ENCODE measurements at regions not wholly inside any gene's neighbourhood (a gene's known extent, or its start where the extent isn't known, plus 50 kb on each side); places are given as distances from the start of the nearest gene placed in this dataset.

DNA sequence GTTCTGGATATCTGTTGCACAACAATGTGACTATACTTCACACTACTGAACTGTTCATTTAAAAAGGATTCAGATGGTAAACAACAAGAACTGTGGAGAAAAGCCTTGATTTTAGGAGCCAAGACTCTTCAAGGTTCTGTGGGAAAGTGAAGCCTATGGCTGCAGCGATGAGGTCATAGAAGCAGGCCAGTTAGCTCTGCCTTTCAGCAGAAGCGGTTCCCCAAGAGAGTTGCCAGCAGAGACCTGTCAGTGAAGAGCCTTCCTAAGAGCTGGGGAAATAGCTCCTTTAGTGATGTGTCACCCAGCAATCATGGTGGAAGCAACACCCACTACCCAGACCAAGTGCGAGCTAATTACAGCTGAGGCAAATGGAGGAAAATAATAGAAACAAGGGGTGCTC, 346.5 kb upstream of the ETAA1 start:
- DNase-seq (ENCODE audit: low spot score) = no peak
- intact Hi-C loops (cut with DNase I) = no loop called here

DNA sequence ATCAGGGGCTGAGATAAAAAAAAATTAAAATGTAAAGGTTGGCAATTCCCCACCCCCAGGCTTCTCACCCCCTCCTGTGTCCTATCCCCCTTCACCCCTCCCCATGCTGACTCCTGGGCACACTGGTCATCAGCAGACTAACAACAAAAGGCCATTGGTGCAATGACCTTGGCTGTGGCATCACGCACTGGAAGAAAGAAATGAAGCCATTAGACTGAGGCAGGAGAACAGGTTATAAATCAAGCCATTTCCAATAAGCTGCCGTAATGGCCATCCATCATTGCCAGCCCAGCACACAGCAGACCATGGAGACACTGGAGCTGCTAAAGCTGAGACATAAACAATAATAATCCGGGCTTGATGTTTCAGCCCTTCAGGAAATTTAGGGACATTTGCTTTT, 342.4 kb upstream of the ETAA1 start:
- intact Hi-C loops (cut with DNase I) = no loop called here
- DNase-seq (ENCODE audit: low spot score) = no peak

DNA sequence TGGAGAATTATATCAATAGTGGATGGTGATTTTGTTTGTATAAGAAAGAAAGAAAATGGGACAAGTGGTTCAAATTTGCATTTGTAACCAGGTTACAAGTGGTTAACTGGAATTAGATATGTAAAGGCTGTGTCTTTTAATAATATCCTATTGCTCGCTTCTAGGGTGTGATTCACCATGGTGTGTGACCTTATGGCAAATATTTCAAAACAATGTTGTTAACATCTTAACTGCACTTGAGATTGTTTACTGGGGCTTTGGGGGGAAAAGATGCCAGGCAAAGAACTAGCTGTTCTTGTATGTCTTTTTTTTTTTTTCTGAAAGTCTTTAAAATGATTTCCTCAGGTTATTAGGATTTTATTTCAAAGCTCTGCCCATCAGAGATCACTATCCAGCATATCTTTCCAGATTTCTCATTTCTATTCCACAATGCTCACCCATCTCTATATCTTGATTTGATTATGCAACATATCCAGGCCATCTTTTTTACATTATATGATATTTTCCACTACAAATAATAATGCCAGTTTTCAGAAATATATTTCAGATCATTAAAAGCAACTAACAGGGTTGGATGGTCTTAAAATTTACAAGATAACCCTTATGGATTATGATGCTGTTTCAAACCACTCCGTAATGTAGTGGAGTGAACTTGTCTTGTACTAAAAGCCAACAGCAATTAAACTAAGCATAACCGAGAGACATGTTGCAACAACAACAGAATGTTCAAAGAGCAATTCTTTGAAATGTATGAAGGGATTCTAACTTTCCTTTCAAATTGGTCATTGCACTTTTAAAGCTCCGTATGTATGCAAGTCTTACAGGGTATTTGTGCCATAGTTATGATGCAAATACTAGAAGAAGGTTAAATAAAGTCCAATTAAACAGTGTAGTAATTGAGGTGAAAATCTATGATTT, 341.5 kb upstream of the ETAA1 start:
- no peak for DNase-seq (ENCODE audit: low spot score)
- intact Hi-C loops (cut with DNase I) = no loop called here

DNA sequence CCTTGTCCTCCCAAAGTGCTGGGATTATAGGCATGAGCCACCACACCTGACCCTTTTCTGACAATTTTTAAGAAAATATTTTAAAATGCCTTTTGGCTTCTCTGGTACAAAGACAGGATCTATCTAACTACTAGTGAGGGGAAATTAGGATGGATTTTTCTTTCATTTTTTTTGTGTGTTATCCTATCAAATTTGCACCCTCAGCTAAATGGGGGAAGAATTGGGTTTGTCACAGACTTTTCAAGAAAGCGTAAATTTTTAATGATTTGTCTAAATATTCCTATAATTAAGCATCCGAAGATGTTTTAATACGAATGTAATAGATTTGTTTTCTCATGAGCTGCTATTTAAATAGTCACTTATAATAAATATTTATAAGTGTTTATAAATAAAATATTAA, 340.0 kb upstream of the ETAA1 start:
- intact Hi-C loops (cut with DNase I) = no loop called here
- DNase-seq (ENCODE audit: low spot score) = no peak

DNA sequence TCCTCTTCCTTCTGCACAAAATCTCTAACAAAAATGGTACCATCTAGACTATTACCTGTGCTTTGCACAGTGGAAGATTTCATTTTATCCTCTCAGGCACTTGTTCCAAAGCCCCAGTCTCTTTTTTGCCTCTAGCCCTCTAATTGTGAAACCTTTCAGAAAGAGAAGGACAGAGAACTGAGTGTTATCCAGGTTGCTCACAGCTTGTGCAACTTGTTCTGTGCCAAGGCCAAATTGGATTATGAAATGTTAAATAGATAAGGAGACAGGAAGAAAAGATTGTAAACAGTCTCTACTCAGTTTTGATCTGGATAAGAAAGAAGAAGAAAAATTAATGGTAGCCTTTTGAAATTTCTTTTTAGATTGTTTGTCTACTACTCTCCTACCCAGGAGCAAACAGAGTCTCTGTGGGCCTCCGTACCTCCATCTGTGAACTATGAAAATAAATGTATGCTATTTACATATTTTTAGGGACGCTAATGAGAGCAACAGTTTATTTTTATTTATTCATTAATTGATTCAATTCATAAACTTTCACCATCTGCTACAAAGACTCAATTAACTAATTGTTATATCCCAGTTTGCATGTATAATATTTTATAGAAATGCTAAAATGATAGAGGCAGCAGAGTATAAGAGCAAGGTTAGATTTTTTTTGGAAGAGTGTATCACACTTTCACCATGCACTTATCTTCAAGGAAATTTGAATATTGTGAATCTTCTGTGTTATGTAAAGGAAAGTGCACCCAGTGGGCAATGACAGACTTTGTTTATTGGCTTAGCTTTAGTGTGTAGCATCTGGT, 339.0 kb upstream of the ETAA1 start:
- intact Hi-C loops (cut with DNase I) = no loop called here
- DNase-seq (ENCODE audit: low spot score) = no peak

DNA sequence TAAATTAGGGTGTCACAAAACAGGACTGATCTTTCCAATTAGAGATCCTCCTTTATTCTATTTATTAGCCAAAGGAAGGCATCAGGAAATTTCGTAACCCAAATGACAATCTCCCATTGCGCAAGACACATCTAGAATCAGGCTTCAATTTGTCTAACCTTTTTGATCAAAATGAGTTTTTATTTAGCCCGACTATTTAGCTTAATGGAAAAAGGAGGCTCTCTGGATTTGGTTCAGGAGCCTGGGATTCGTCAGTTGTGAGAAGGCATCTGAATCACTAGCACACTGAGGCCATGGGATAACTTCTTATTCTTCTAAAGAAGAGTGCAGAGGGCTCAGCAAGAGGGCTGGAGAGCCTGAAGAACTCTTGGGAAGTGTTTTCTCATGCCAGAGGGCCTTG, 332.1 kb upstream of the ETAA1 start:
- intact Hi-C loops (cut with DNase I) = no loop called here
- no peak for DNase-seq (ENCODE audit: low spot score)

DNA sequence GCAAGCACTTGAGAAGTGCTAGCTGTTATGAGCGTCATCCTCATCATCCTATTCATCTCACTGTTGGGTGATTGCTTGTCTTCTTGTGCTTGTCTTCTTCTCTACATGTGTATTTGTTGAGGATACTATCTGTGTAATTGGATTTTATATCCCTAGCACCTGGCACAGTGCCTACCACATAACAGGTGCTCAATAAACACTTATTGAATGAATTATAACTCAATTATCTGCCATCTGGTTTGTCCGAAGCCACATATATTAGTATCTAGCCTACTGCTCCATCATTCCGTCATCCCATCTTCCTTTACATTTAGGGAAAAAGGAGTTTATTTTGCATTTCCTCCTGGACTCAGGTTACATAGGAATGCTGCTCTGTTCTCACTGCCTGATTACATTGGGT, 330.4 kb upstream of the ETAA1 start:
- no peak for DNase-seq (ENCODE audit: low spot score)
- intact Hi-C loops (cut with DNase I) = no loop called here

DNA sequence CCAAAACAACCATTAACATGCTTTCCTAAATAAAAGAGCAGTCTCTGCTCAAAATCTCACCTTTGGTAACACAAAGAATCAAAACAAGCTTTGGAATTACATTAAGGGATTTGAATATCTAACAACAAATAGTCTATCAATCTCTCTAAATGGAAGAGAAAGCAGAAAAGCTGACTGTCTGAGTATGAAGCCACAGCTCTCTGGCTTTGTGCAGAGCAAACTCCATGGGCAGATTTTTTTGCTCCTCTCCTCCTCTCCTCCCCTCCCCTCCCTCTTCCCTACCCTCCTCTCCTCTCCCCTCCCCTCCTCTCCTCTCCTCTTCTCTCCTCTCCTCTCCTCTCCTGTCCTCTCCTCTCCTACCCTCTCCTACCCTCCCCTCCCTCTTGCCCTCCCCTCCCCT, 329.5 kb upstream of the ETAA1 start:
- intact Hi-C loops (cut with DNase I) = no loop called here
- no peak for DNase-seq (ENCODE audit: low spot score)

DNA sequence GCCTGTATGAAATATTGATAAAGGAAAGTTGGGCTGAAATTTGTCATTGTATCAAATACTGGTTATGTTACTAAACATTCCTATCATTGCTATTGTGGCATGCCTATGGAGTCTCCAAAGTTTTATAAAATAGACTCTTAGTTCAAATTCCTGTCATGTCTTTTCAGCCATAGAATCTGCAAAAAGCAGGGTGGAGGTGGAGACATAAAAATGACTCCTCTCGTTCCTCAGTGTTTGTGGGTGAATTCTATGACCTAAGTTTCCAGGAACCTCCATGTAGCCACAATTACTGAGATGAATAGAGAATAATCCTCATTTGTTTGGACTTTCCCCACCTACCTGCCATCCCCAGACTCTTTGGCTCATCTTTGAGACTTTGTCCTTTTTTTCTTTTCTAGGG, 326.3 kb upstream of the ETAA1 start:
- intact Hi-C loops (cut with DNase I) = no loop called here
- DNase-seq (ENCODE audit: low spot score) = no peak

DNA sequence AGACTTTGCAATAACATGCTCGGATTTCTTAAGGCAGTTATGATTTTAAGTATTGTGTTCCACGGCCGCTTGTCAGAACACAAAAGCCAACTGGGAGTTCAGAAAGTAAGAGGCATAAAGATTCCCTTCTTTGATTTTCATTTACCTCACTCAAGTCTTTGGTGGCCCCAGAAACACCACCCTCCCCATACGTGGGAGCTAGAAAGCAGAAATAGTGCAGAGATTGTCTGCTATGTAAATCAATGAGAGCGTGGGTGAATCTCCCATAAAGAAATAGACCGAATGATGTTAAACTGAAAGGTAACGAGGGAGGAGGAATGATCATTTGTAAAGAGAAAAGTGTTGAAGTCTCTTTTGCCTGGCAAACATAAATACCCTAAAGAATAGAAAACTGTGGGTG, 322.1 kb upstream of the ETAA1 start:
- DNase-seq (ENCODE audit: low spot score) = no peak
- intact Hi-C loops (cut with DNase I) = no loop called here

DNA sequence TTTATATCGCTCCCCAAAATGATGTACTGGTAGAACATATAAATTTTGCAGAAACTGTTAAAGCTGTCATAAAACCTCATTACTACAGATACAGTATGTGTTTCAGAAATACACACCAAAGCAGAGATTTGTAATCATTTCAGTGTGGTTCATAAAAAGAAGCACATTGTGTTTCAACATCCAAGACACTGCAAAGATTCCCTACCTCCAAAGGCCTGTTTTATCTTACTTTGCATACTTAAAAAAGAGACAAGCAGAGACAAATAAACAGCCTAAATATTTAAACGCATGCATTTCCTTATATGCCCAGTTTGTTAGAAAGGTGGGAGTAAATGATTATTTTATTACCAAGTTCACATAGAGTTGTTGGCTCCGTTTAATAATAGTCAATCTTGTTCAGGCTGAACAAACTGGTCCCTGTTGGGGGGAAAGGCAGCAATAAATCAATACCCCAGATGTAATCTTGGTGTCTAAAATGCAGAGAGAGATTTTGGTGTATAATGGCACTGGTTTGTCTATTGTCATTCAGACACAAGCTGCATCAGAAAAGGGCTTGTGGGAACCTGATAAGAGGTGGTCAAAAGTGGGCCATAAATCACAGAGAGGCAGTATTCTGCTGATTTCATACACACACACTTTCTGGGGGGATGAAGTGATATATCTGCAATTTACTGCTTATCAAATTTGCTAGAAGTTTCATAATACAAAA, 321.4 kb upstream of the ETAA1 start:
- no peak for DNase-seq (ENCODE audit: low spot score)
- intact Hi-C loops (cut with DNase I) = no loop called here

DNA sequence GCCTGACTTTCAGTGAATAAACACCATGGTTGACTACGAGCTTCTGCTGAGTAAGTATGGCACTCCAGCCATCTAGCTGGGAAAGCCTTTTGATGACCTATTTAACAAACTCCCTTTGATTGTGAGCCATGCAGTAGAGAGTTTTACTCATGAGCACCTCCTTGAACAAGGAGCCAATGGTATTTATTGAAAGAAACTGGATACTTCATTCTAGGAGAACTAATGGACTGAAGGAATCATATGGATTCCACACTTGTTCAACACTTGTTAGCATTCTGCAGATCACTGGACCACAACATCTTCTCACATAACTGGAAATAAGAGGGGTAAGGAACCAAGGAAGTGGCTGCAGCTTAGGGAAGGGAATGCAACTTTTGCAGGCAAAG, 320.9 kb upstream of the ETAA1 start:
- no peak for DNase-seq (ENCODE audit: low spot score)
- intact Hi-C loops (cut with DNase I) = no loop called here

DNA sequence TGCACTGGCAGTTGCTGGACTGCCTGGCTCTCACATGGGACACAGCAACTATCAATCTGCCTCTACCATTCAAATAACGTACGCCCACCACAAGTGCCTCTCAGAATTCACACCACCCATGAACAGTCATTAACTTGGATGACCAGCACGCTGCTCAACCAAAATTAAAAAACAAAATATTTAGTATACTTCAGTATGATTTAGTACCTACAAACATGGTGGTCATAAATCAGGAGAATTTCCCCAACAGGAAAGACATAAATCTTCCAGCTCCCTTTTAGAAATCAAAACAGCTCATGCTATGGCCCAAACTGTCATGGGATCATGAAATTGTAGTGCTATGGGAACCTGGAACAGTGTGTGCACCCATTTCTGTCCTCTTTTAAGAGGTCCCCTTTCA, 317.4 kb upstream of the ETAA1 start:
- DNase-seq (ENCODE audit: low spot score) = no peak
- intact Hi-C loops (cut with DNase I) = no loop called here

DNA sequence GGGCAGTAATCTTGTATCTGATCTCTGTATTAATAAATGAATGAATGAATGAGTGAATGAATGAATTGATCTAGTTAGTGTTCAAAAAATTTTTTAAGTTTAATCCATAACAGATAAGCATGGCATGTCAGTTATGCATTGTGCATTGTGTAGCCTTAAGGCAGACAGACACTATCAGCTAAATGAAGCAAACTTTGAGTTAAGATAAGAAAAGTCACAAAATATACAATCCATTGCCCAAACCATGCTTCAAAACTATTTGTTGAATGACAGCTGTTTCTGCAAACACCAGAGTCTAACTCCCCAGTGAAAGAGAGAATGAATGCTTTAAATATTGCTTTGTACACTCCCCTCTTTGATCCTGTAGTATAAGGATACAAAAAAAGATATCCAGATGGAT, 314.3 kb upstream of the ETAA1 start:
- intact Hi-C loops (cut with DNase I) = no loop called here
- no peak for DNase-seq (ENCODE audit: low spot score)

DNA sequence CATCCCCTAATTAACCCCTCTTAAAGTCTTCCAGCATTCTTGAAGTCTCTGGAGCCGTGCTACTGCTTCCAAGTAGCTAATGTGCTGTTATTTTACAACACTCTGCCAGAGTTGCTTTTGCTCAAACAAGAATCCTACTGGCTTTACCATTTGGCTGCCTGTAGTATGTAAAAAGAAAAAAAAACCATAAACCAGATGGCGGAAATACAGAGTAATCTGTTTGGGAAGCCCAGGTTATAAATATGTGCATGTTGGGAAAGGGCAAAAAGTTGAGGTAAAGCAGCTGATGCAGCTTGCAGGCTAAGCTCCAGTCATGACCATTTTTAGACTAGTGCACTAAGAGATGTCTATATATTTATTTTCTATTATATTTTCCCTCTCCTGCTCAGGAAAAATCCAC, 313.2 kb upstream of the ETAA1 start:
- DNase-seq (ENCODE audit: low spot score) = no peak
- intact Hi-C loops (cut with DNase I) = no loop called here

DNA sequence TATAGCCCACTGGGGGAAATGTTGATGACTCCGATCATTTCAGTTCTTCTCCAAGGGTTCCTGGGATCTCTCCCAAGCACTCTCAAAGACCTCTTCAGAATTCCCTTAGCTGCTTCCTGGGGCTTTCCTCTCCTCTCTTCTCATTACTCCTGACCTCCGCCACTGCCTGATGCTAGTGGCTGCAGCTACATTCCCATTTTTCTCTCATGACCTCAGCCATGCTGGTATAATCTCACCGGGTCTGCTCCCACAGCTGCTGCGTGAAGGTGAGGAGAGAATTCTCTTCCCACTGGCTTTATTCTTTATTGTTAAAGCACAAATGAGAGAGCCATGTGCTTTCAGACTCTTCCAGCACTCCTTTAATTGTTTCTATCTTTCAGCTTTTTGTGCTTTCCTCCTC, 312.0 kb upstream of the ETAA1 start:
- intact Hi-C loops (cut with DNase I) = no loop called here
- no peak for DNase-seq (ENCODE audit: low spot score)

DNA sequence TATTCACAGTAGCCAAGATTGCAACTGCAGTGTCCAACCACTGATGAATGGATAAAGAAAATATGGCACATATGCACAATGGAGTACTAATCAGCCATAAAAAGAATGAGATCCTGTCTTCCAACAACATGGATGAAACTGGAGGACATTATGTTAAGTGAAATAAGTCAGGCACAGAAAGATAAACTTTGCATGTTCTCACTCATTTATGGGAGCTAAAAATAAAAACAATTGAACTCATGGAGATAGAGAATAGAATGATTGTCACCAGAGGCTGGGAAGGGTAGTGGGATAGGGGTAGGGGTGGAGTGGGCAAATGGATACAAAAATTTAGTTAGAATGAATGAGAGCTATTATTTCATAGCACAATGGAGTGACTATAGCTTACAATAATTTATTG, 305.5 kb upstream of the ETAA1 start:
- intact Hi-C loops (cut with DNase I) = no loop called here

DNA sequence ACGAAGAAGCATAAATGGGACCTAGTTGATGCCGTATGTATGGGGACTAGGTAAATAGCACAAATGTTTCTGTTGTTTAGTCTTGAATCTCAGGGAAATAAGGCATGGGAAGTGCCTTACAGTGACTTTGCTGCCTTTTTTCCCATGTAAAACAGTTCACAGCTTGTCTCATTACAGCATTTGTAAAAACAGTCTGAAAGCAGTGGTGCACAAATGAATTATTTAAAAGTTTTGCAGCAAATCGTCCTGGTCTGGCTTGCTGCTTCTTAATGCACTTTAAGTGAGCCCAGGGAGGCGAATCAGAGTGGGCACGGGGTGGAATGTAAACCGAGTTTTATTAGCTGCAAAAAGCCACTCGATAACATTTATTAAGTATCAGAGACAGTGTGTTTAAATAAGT, 302.0 kb upstream of the ETAA1 start:
- intact Hi-C loops (cut with DNase I) = no loop called here
- DNase-seq (ENCODE audit: low spot score) = no peak

More for the DNA sequence above, 305.5 kb upstream of the ETAA1 start:
- DNase-seq (ENCODE audit: low spot score) = no peak

DNA sequence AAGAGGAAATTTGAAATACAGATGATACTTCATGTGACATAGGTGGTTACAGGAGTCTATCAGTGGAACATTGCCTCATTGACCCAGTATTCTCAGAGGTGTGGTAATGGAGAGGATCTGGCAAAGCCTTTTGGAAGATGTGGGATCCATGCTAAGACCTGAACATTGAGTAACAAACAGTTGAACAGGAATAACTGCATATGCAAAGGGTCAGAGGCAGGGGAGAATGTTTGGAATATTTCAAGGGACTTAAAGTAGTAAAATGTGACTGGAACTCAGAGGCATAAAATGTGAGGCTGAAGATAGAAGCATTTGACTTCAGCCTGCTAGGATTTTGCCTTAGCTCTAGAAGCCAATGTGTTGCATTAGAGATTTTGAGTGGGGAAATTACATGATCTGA, 300.2 kb upstream of the ETAA1 start:
- intact Hi-C loops (cut with DNase I) = no loop called here
- DNase-seq (ENCODE audit: low spot score) = no peak

DNA sequence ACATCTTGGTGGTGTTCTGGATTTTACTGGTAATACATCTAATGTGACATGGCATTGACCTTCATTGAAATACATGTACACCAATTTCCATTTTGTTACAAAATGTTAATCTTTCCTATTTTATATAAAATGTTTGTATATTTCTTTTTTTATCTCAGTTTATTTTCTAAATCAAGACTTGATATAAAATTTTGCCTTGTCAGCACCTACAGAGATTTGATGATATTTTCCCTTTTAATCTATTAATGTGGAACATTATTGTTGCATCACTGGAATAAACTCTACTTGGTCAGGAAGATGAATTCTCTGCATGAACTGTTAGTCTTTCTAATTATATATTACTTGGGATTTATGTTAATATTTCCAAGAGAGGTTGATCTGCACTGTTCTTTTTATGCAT, 294.0 kb upstream of the ETAA1 start:
- intact Hi-C loops (cut with DNase I) = no loop called here
- DNase-seq (ENCODE audit: low spot score) = no peak

DNA sequence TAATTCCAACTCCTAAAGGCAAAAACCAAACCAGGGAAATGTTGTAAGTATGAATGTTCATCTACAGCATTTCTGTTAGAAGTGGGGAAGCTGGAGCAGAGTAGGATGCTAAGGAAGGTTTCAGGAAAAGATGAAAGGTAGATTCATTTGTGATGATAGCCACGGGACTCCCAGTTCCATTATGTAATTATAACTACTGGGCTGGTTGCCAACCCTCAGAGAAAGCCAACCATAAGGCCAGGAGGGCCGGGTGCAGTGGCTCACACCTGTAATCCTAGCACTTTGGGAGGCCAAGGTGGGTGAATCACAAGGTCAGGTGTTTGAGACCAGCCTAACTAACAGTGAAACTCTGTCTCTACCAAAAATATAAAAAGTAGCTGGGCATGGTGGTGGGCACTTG, 288.9 kb upstream of the ETAA1 start:
- intact Hi-C loops (cut with DNase I) = no loop called here
- no peak for DNase-seq (ENCODE audit: low spot score)

Data from cardiac septum (tissue), 1 donor.